ENCODE measurements at regions not wholly inside any gene's neighbourhood (a gene's known extent, or its start where the extent isn't known, plus 50 kb on each side); places are given as distances from the start of the nearest gene placed in this dataset.

GRCh38 chr10:2926918-2927660, 140.3 kb upstream of the PFKP start:
- intact Hi-C loops (cut with DNase I): no loop called here
- H3K36me3 ChIP-seq: no peaks in the 10 kb centered on the region
- DNase-seq: no peak
- H3K9me3 ChIP-seq: no peaks in the 10 kb centered on the region
- no peak for TF ChIP-seq EP300 (IDR thresholded peaks at IDR 0.05)
- no peak for TF ChIP-seq CTCF (IDR thresholded peaks at IDR 0.05)
- no peak for TF ChIP-seq POLR2AphosphoS5 (IDR thresholded peaks at IDR 0.05)
- TF ChIP-seq POLR2A (IDR thresholded peaks at IDR 0.05): no peak
- no peak overlapping the region for H3K4me3 ChIP-seq
- no peaks in the 10 kb centered on the region for H3K27me3 ChIP-seq
- no peaks in the 10 kb centered on the region for H3K4me1 ChIP-seq
- H3K27ac ChIP-seq: no peak overlapping the region
- 71 to 88% methylated on average over 9 of the region's 9 CpGs for WGBS, 2 donors

GRCh38 chr10:2925631-2926030, 141.7 kb upstream of the PFKP start:
- intact Hi-C loops (cut with DNase I): no loop called here
- Histone ChIP-seq H3K4me3 (no peak overlapping the region), H3K9me3 (no peaks in the 10 kb centered on the region), H3K4me1 (no peaks in the 10 kb centered on the region), H3K36me3 (no peaks in the 10 kb centered on the region), H3K27me3 (no peaks in the 10 kb centered on the region), H3K27ac (no peak overlapping the region)
- 29 to 34% methylated on average over 7 of the region's 7 CpGs for WGBS, 2 donors
- TF ChIP-seq EP300 (IDR thresholded peaks at IDR 0.05) (no peak), POLR2AphosphoS5 (IDR thresholded peaks at IDR 0.05) (no peak), POLR2A (IDR thresholded peaks at IDR 0.05) (no peak), CTCF (IDR thresholded peaks at IDR 0.05) (no peak)
- no peak for DNase-seq

GRCh38 chr10:2924431-2924830, 142.9 kb upstream of the PFKP start:
- 86 to 94% methylated on average over 10 of the region's 10 CpGs for WGBS, 2 donors

GRCh38 chr10:2921956-2922680, 145.2 kb upstream of the PFKP start:
- intact Hi-C loops (cut with DNase I): no loop called here
- DNase-seq: no peak
- H3K27ac ChIP-seq: no peak overlapping the region
- 83% methylated on average over 26 of the region's 26 CpGs for WGBS, 2 donors
- TF ChIP-seq CTCF (IDR thresholded peaks at IDR 0.05) (no peak), POLR2A (IDR thresholded peaks at IDR 0.05) (no peak), EP300 (IDR thresholded peaks at IDR 0.05) (no peak), POLR2AphosphoS5 (IDR thresholded peaks at IDR 0.05) (no peak)
- no peak overlapping the region for H3K4me3 ChIP-seq
- H3K9me3 ChIP-seq: no peaks in the 10 kb centered on the region
- no peaks in the 10 kb centered on the region for H3K36me3 ChIP-seq
- H3K4me1 ChIP-seq: no peaks in the 10 kb centered on the region
- H3K27me3 ChIP-seq: no peaks in the 10 kb centered on the region

More at GRCh38 chr10:2924431-2924830, 142.9 kb upstream of the PFKP start:
- intact Hi-C loops (cut with DNase I): no loop called here
- Histone ChIP-seq H3K36me3 (no peaks in the 10 kb centered on the region), H3K27ac (no peak overlapping the region), H3K4me1 (no peaks in the 10 kb centered on the region), H3K9me3 (no peaks in the 10 kb centered on the region), H3K27me3 (no peaks in the 10 kb centered on the region), H3K4me3 (no peak overlapping the region)
- DNase-seq: no peak
- no peak for TF ChIP-seq POLR2AphosphoS5 (IDR thresholded peaks at IDR 0.05)
- TF ChIP-seq POLR2A (IDR thresholded peaks at IDR 0.05): no peak
- no peak for TF ChIP-seq EP300 (IDR thresholded peaks at IDR 0.05)
- no peak for TF ChIP-seq CTCF (IDR thresholded peaks at IDR 0.05)

All from sigmoid colon (tissue), 6 donors.